Brain microvascular endothelial cell (primary cell): ENCODE measurements at regions not wholly inside any gene's neighbourhood (a gene's known extent, or its start where the extent isn't known, plus 50 kb on each side); places are given as distances from the start of the nearest gene placed in this dataset.
"Not testable (repeated sequence)": the region's sequence is repeated elsewhere in the genome, so short reads cannot be mapped to it uniquely, and the experiment has no call there.

ENCODE experiments used
- DNase-seq: peaks from one replicate; pipeline ENCODE4 v3.0.0-alpha.2; 2020
- H3K27ac ChIP-seq: fragments of 250-450 bp; sonication (Bioruptor Pico); 2 replicates; pipeline ENCODE4 v1.5.1; 2020; ENCODE audit warnings: mild to moderate bottlenecking, moderate library complexity
- H3K27me3 ChIP-seq: fragments of 250-450 bp; sonication (Bioruptor Pico); replicated peaks from 2 replicates; pipeline ENCODE4 v1.5.1; 2020; ENCODE audit warnings: mild to moderate bottlenecking
- H3K36me3 ChIP-seq: fragments of 250-450 bp; sonication (Bioruptor Pico); replicated peaks from 2 replicates; pipeline ENCODE4 v1.5.1; 2020; ENCODE audit warnings: mild to moderate bottlenecking
- H3K4me3 ChIP-seq: 2 replicates; pipeline ENCODE4 v1.5.1; 2011; ENCODE audit warnings: low read depth, mild to moderate bottlenecking, control low read depth, low read length, moderate library complexity
- in situ Hi-C: cut with HindIII; loops from 2 replicates; pipeline ENCODE4 v1.10.0; 2017; ENCODE audit warnings: low sequenced_read_pairs, low pct_ligation_motif_present
- TF ChIP-seq, protein P1 (sequence below): IDR thresholded peaks from 2 replicates; pipeline ENCODE4 v1.5.1; 2011; ENCODE audit warnings: low read depth, mild to moderate bottlenecking, moderate library complexity, low read length, control low read depth, inconsistent platforms; ENCODE audit errors: missing control alignments

GRCh38 chr2:188787658-188788240, 186.4 kb upstream of the COL3A1 start:
- peak overlapping the region; percentile 95 for H3K27ac ChIP-seq
- in situ Hi-C loops = no loop called here
- TF ChIP-seq, protein P1, sequence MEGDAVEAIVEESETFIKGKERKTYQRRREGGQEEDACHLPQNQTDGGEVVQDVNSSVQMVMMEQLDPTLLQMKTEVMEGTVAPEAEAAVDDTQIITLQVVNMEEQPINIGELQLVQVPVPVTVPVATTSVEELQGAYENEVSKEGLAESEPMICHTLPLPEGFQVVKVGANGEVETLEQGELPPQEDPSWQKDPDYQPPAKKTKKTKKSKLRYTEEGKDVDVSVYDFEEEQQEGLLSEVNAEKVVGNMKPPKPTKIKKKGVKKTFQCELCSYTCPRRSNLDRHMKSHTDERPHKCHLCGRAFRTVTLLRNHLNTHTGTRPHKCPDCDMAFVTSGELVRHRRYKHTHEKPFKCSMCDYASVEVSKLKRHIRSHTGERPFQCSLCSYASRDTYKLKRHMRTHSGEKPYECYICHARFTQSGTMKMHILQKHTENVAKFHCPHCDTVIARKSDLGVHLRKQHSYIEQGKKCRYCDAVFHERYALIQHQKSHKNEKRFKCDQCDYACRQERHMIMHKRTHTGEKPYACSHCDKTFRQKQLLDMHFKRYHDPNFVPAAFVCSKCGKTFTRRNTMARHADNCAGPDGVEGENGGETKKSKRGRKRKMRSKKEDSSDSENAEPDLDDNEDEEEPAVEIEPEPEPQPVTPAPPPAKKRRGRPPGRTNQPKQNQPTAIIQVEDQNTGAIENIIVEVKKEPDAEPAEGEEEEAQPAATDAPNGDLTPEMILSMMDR = no peak
- H3K36me3 ChIP-seq = no peaks in the 10 kb centered on the region
- peak; percentile 32 for DNase-seq
- H3K4me3 ChIP-seq = no peak overlapping the region
- no peaks in the 10 kb centered on the region for H3K27me3 ChIP-seq

DNA sequence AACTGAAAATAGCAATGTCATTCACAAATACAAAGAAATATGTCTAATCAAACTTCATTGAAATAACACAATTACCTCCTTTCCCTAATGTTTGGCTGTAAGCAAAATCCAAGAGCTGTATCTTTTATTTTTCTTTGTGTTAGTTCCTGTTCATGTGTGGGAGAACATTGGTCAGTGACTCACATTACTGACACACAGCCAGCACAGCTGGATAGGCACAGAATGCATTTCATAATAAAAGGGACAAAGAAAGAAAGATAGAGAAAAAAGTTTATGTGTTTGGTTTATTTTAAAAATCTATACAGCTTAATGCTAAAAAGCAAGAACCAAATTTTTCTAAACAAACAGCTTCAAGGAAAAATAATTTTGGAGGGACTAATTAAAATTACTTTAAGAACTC, 185.6 kb upstream of the COL3A1 start:
- Histone ChIP-seq H3K27me3 (no peaks in the 10 kb centered on the region), H3K27ac (peak overlapping the region; percentile 95), H3K36me3 (no peaks in the 10 kb centered on the region), H3K4me3 (no peak overlapping the region)
- in situ Hi-C loops = no loop called here
- TF ChIP-seq, protein P1 = no peak
- peak; percentile 93 for DNase-seq

GRCh38 chr2:188789951-188790350, 184.2 kb upstream of the COL3A1 start:
- Histone ChIP-seq H3K27me3 (no peaks in the 10 kb centered on the region), H3K4me3 (no peak overlapping the region), H3K27ac (no peak overlapping the region), H3K36me3 (no peaks in the 10 kb centered on the region)
- no peak for DNase-seq
- TF ChIP-seq, protein P1 = no peak
- in situ Hi-C loops = no loop called here

DNA sequence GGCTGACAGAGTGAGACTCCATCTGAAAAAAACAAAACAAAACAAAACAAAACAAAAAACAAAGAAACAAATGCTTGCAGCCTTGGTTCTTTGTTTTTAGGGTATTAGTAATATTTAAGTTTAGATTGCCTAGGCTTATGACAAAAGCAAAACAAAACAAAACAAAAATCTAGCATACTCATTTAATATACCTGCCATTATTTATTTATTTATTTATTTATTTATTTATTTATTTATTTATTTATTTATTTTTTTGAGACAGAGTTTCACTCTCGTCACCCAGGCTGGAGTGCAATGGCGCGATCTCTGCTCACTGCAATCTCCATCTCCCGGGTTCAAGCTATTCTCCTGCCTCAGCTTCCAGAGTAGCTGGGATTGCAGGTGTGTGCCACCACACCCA, 179.7 kb upstream of the COL3A1 start:
- DNase-seq, H3K36me3 ChIP-seq, H3K27ac ChIP-seq, H3K27me3 ChIP-seq, in situ Hi-C loops, H3K4me3 ChIP-seq: not testable (repeated sequence)

DNA sequence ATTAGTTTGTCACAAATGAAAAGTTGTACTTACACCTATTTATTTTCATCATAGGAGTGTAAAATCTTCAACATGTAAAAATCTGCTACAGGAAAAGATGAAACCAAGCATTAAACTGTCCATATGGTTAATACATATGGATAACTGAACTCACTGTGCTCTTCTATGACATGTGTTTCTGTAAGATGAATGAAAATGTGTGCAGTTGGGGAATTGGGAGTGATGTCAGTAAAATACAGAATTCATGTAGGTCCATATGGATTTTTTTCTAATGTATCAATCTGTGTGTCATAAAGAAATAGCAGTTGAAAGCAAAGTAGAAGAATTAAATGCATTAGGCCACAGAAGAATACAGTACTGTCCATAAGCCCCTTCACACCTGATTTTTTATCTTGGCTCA, 178.4 kb upstream of the COL3A1 start:
- H3K4me3 ChIP-seq = no peak overlapping the region
- no peaks in the 10 kb centered on the region for H3K36me3 ChIP-seq
- TF ChIP-seq, protein P1 = no peak
- in situ Hi-C loops = no loop called here
- DNase-seq = no peak
- H3K27me3 ChIP-seq = no peaks in the 10 kb centered on the region
- H3K27ac ChIP-seq = no peak overlapping the region

DNA sequence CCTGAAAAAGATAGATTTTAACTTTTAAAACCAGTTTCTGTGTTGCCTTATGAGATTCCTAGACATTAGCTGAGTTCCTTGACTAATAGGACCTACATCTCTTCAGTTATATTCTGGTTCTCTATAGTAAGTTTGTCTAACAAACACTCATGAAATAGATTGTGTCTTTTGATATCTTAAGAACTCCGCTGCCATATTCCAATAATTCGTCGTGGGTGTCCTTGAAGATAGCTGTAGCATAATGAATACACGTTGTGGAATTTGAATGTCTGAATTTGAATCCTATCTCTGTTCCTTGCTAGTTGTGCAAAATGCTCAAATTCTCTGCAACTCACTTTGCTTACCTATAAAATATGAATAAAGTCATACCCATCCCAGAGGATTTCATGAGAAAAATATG, 176.8 kb upstream of the COL3A1 start:
- in situ Hi-C loops = no loop called here
- no peaks in the 10 kb centered on the region for H3K27me3 ChIP-seq
- no peak for DNase-seq
- H3K4me3 ChIP-seq = no peak overlapping the region
- H3K27ac ChIP-seq = no peak overlapping the region
- TF ChIP-seq, protein P1 = no peak
- no peaks in the 10 kb centered on the region for H3K36me3 ChIP-seq
